Stomach (tissue), 8 donors: ENCODE measurements at regions not wholly inside any gene's neighbourhood (a gene's known extent, or its start where the extent isn't known, plus 50 kb on each side); places are given as distances from the start of the nearest gene placed in this dataset.

ENCODE experiments used
- DNase-seq, 2 donors: peaks; one replicate each; pipeline versions ENCODE4 v3.0.0 to v3.0.0-alpha.2; 2013 to 2019
- H3K27ac ChIP-seq, 5 donors: fragments of 200-600 bp in 4 of 5; sonication (generic) in 4 of 5; one replicate each; pipeline ENCODE4 v1.5.1; 2013 to 2019; ENCODE audit warnings: mild to moderate bottlenecking in 1 of 5, moderate library complexity in 1 of 5
- H3K27me3 ChIP-seq, 3 donors: fragments of 200-600 bp; sonication (generic); one replicate each; pipeline ENCODE4 v1.5.1; 2017 to 2019; ENCODE audit warnings: mixed run types in 1 of 3
- H3K36me3 ChIP-seq, 4 donors: fragments of 200-600 bp; sonication (generic); 1 replicate in 3 of 4; 2 replicates in 1 of 4; pipeline ENCODE4 v1.5.1; 2016 to 2019
- H3K4me1 ChIP-seq, 4 donors: fragments of 200-600 bp; sonication (generic); one replicate each; pipeline ENCODE4 v1.5.1; 2016 to 2019
- H3K4me3 ChIP-seq, 4 donors: fragments of 200-600 bp; sonication (generic) in 3 of 4; one replicate each; pipeline ENCODE4 v1.5.1; 2016 to 2019; ENCODE audit warnings: mild to moderate bottlenecking in 1 of 4
- H3K9me3 ChIP-seq, 4 donors: fragments of 200-600 bp; sonication (generic); one replicate each; pipeline ENCODE4 v1.5.1; 2016 to 2019
- CTCF ChIP-seq, 7 experiments: fragments of 450-650 bp in 4 of 7; fragments of 200-600 bp in 3 of 7; sonication (generic) in 3 of 7; IDR thresholded peaks; one replicate each; pipeline ENCODE4 v1.5.1; 2016 to 2019; ENCODE audit warnings: antibody characterized with exemption in 7 of 7, control low read depth in 2 of 7, mild to moderate bottlenecking in 1 of 7
- EP300 ChIP-seq: sonication (generic); formaldehyde crosslinking; IDR thresholded peaks from one replicate; pipeline ENCODE4 v1.6.1; 2017; ENCODE audit warnings: antibody characterized with exemption
- POLR2A ChIP-seq, 4 donors: fragments of 450-650 bp; IDR thresholded peaks; one replicate each; pipeline ENCODE4 v1.6.1; 2016; ENCODE audit warnings: antibody characterized with exemption in 4 of 4, control low read depth in 2 of 4, mild to moderate bottlenecking in 1 of 4, moderate library complexity in 1 of 4
- POLR2AphosphoS5 ChIP-seq, 3 donors: sonication (generic); formaldehyde crosslinking; IDR thresholded peaks; one replicate each; pipeline ENCODE4 v1.6.1; 2016; ENCODE audit warnings: antibody characterized with exemption in 3 of 3
- WGBS, 5 donors: extraction: QIAGEN DNeasy Blood & Tissue Kit in 3 of 5; methylation state at CpG; one replicate each; pipeline versions ENCODE4 v1.1.5 to v1.1.7; 2013 to 2018; 5-methylcytosine and 5-hydroxymethylcytosine counted together
- intact Hi-C: fragments of 100-400 bp; cut with DNase I; formaldehyde crosslinking; loops from one replicate; pipeline ENCODE4 v1.15.1; 2023; ENCODE audit warnings: low total_unique reads
- donor health status: healthy with polysubstance abuse.
- donor health status: Bipolar disorder and iron deficiency.
- donor health status: healthy.

GRCh38 chr1:38126970-38127369, 80.4 kb upstream of the POU3F1 start:
- no peaks in the 10 kb centered on the region for H3K9me3 ChIP-seq
- H3K27ac ChIP-seq, result peak overlapping the region in 1 of 5 donors; percentile 5
- H3K27me3 ChIP-seq, result peaks cover 0 to 44% (median 0%) of the 10 kb centered on the region in 3 donors
- WGBS, 5 donors, result 71 to 82% (median 81%) methylated on average over 7 to 8 of the region's 8 CpGs
- H3K36me3 ChIP-seq, result no peaks in the 10 kb centered on the region
- DNase-seq, result no peak
- TF ChIP-seq POLR2AphosphoS5 (IDR thresholded peaks at IDR 0.05) (no peak), CTCF (IDR thresholded peaks at IDR 0.05) (no peak), EP300 (no peak), POLR2A (IDR thresholded peaks at IDR 0.05) (no peak)
- H3K4me1 ChIP-seq, result no peaks in the 10 kb centered on the region
- H3K4me3 ChIP-seq, result no peak overlapping the region
- intact Hi-C loops, result no loop called here

- WGBS, 5 donors, result 76 to 84% (median 79%) methylated on average over 15 to 21 of the region's 21 CpGs
- intact Hi-C loops, result no loop called here
Measured at GRCh38 chr1:38125837-38126520, 79.4 kb upstream of the POU3F1 start.

GRCh38 chr1:38125016-38125415, 78.4 kb upstream of the POU3F1 start:
- TF ChIP-seq POLR2AphosphoS5 (IDR thresholded peaks at IDR 0.05) (no peak), CTCF (IDR thresholded peaks at IDR 0.05) (no peak), EP300 (no peak), POLR2A (IDR thresholded peaks at IDR 0.05) (no peak)
- H3K9me3 ChIP-seq, result no peaks in the 10 kb centered on the region
- no peak overlapping the region for H3K4me3 ChIP-seq
- 75 to 96% (median 87%) methylated on average over 5 of the region's 5 CpGs for WGBS, 5 donors
- no peaks in the 10 kb centered on the region for H3K36me3 ChIP-seq
- peaks cover 0 to 27% (median 0%) of the 10 kb centered on the region in 3 donors for H3K27me3 ChIP-seq
- no peak for DNase-seq
- intact Hi-C loops, result no loop called here
- H3K27ac ChIP-seq, result no peak overlapping the region
- H3K4me1 ChIP-seq, result no peaks in the 10 kb centered on the region

More at GRCh38 chr1:38125837-38126520, 79.4 kb upstream of the POU3F1 start:
- Histone ChIP-seq H3K4me1 (no peaks in the 10 kb centered on the region), H3K36me3 (no peaks in the 10 kb centered on the region), H3K4me3 (no peak overlapping the region), H3K9me3 (no peaks in the 10 kb centered on the region), H3K27me3 (peaks cover 0 to 34% (median 0%) of the 10 kb centered on the region in 3 donors), H3K27ac (no peak overlapping the region)
- TF ChIP-seq EP300 (no peak), CTCF (IDR thresholded peaks at IDR 0.05) (no peak), POLR2AphosphoS5 (IDR thresholded peaks at IDR 0.05) (no peak)
- peak in 1 of 2 donors; percentile 0 for DNase-seq

- Histone ChIP-seq H3K27me3 (peaks cover 0 to 13% (median 0%) of the 10 kb centered on the region in 3 donors), H3K36me3 (no peaks in the 10 kb centered on the region), H3K9me3 (no peaks in the 10 kb centered on the region), H3K4me3 (no peak overlapping the region), H3K27ac (no peak overlapping the region), H3K4me1 (no peaks in the 10 kb centered on the region)
- intact Hi-C loops, result no loop called here
- WGBS, 5 donors, result 80 to 87% (median 85%) methylated on average over 16 to 19 of the region's 19 CpGs
- no peak for TF ChIP-seq POLR2AphosphoS5 (IDR thresholded peaks at IDR 0.05)
- TF ChIP-seq POLR2A (IDR thresholded peaks at IDR 0.05), result no peak
- no peak for TF ChIP-seq EP300
- TF ChIP-seq CTCF (IDR thresholded peaks at IDR 0.05), result no peak
- DNase-seq, result no peak
Measured at GRCh38 chr1:38123356-38124135, 77.0 kb upstream of the POU3F1 start.
